HEK293T (cell line): ENCODE measurements at regions not wholly inside any gene's neighbourhood (a gene's known extent, or its start where the extent isn't known, plus 50 kb on each side); places are given as distances from the start of the nearest gene placed in this dataset.
"Not testable (repeated sequence)": the region's sequence is repeated elsewhere in the genome, so short reads cannot be mapped to it uniquely, and the experiment has no call there.

Source experiments
- CTCF ChIA-PET: fragments of 350-600 bp; formaldehyde crosslinking; extraction: SDS; loops from one replicate; lab custom pipeline; 2021; ENCODE audit warnings: antibody characterized with exemption, inconsistent platforms; lab: Yijun Ruan, JAX
- POLR2A ChIA-PET: fragments of 350-600 bp; formaldehyde crosslinking; extraction: SDS; loops from one replicate; lab custom pipeline; 2020; ENCODE audit warnings: antibody characterized with exemption, inconsistent platforms; lab: Yijun Ruan, JAX
- DNase-seq: peaks from one replicate; pipeline ENCODE4 v3.0.0; 2012; ENCODE audit warnings: mixed read lengths; ENCODE audit errors: extremely low spot score
- ARNT ChIP-seq: fragments of 450-650 bp; IDR thresholded peaks from 2 replicates; pipeline ENCODE4 v1.6.1; 2017; ENCODE audit warnings: mild to moderate bottlenecking
- BHLHE40 ChIP-seq: fragments of 450-650 bp; IDR thresholded peaks from 2 replicates; pipeline ENCODE4 v1.6.1; 2016; ENCODE audit warnings: mild to moderate bottlenecking, moderate library complexity, borderline replicate concordance
- CTBP1 ChIP-seq: fragments of 450-650 bp; IDR thresholded peaks from 2 replicates; pipeline ENCODE4 v1.6.1; 2016; ENCODE audit warnings: borderline replicate concordance
- ELF4 ChIP-seq: fragments of 450-650 bp; IDR thresholded peaks from 2 replicates; pipeline ENCODE4 v1.6.1; 2017; ENCODE audit warnings: antibody characterized with exemption
- FOXA1 ChIP-seq: fragments of 450-650 bp; IDR thresholded peaks from 2 replicates; pipeline ENCODE4 v1.6.1; 2016; ENCODE audit warnings: mild to moderate bottlenecking
- FOXK2 ChIP-seq: fragments of 450-650 bp; IDR thresholded peaks from 2 replicates; pipeline ENCODE4 v1.6.1; 2016; ENCODE audit warnings: mild to moderate bottlenecking
- FOXM1 ChIP-seq: fragments of 450-650 bp; IDR thresholded peaks from 2 replicates; pipeline ENCODE4 v1.6.1; 2017; ENCODE audit warnings: mild to moderate bottlenecking, borderline replicate concordance
- HDGF ChIP-seq: fragments of 450-650 bp; IDR thresholded peaks from 2 replicates; pipeline ENCODE4 v1.6.1; 2017; ENCODE audit warnings: antibody characterized with exemption, borderline replicate concordance
- L3MBTL2 ChIP-seq: fragments of 450-650 bp; conservative IDR thresholded peaks from 2 replicates; pipeline ENCODE4 v1.6.1; 2016; ENCODE audit warnings: mild to moderate bottlenecking
- LEF1 ChIP-seq: fragments of 450-650 bp; IDR thresholded peaks from 2 replicates; pipeline ENCODE4 v1.6.1; 2017; ENCODE audit warnings: mild to moderate bottlenecking, borderline replicate concordance
- NFRKB ChIP-seq: fragments of 450-650 bp; IDR thresholded peaks from 2 replicates; pipeline ENCODE4 v1.6.1; 2016; ENCODE audit warnings: mild to moderate bottlenecking, moderate library complexity
- PKNOX1 ChIP-seq: fragments of 450-650 bp; IDR thresholded peaks from 2 replicates; pipeline ENCODE4 v1.6.1; 2016
- SP1 ChIP-seq: fragments of 450-650 bp; IDR thresholded peaks from 2 replicates; pipeline ENCODE4 v1.6.1; 2017
- SUZ12 ChIP-seq: fragments of 450-650 bp; IDR thresholded peaks from 2 replicates; pipeline ENCODE4 v1.6.1; 2016; ENCODE audit warnings: mild to moderate bottlenecking
- TARDBP ChIP-seq: fragments of 450-650 bp; IDR thresholded peaks from 2 replicates; pipeline ENCODE4 v1.6.1; 2016
- ZNF384 ChIP-seq: fragments of 450-650 bp; IDR thresholded peaks from 2 replicates; pipeline ENCODE4 v1.6.1; 2016

- CTCF ChIA-PET, result no interaction called here
- TF ChIP-seq FOXA1 (no peak), SUZ12 (no peak), LEF1 (no peak)
- POLR2A ChIA-PET, result no interaction called here
- no peak for DNase-seq
Measured at GRCh38 chr17:5913641-5914040, 156.5 kb upstream of the WSCD1 start.

GRCh38 chr17:5915337-5915736, 154.8 kb upstream of the WSCD1 start:
- TF ChIP-seq ARNT (no peak), FOXK2 (no peak), BHLHE40 (no peak)
- POLR2A ChIA-PET, result no interaction called here
- no peak for DNase-seq
- CTCF ChIA-PET, result no interaction called here

GRCh38 chr17:5919089-5919488, 151.1 kb upstream of the WSCD1 start:
- ChIA-PET POLR2A (no interaction called here), CTCF (interaction anchor here (0.7 kb wide), 1 partner anchor 12 kb away, joined by 3 read pairs; no protein-coding TSS in a partner anchor)
- no peak for TF ChIP-seq BHLHE40
- TF ChIP-seq ELF4, result no peak
- no peak for TF ChIP-seq TARDBP
- TF ChIP-seq NFRKB, result no peak
- TF ChIP-seq L3MBTL2, result no peak
- no peak for TF ChIP-seq FOXK2
- no peak for TF ChIP-seq ZNF384
- no peak for TF ChIP-seq PKNOX1
- no peak for TF ChIP-seq SP1
- TF ChIP-seq FOXM1, result no peak
- TF ChIP-seq CTBP1, result no peak
- TF ChIP-seq SUZ12, result no peak
- TF ChIP-seq ARNT, result no peak
- no peak for TF ChIP-seq HDGF
- TF ChIP-seq FOXA1, result no peak
- no peak for TF ChIP-seq LEF1
- no peak for DNase-seq

- no peak for DNase-seq
- POLR2A ChIA-PET, result no interaction called here
- no peak for TF ChIP-seq PKNOX1
- TF ChIP-seq CTBP1, result no peak
- TF ChIP-seq FOXA1, result no peak
- CTCF ChIA-PET, result no interaction called here
Measured at GRCh38 chr17:5921512-5922282, 148.5 kb upstream of the WSCD1 start.

- ChIA-PET POLR2A (no interaction called here), CTCF (no interaction called here)
- TF ChIP-seq SP1, result no peak
- no peak for TF ChIP-seq SUZ12
- no peak for TF ChIP-seq NFRKB
- TF ChIP-seq L3MBTL2, result no peak
- TF ChIP-seq TARDBP, result no peak
- no peak for TF ChIP-seq ARNT
- no peak for TF ChIP-seq BHLHE40
- TF ChIP-seq PKNOX1, result no peak
- TF ChIP-seq ZNF384, result no peak
- DNase-seq, result no peak
Measured at GRCh38 chr17:5922476-5922875, 147.7 kb upstream of the WSCD1 start.

GRCh38 chr17:5929721-5930120, 140.5 kb upstream of the WSCD1 start:
- ChIA-PET POLR2A (no interaction called here), CTCF (no interaction called here)
- DNase-seq, result no peak
- TF ChIP-seq PKNOX1, result no peak
- no peak for TF ChIP-seq SUZ12
- no peak for TF ChIP-seq LEF1
- no peak for TF ChIP-seq TARDBP

- CTCF ChIA-PET, result interaction anchor here (0.6 kb wide), 1 partner anchor 12 kb away, joined by 3 read pairs; no protein-coding TSS in a partner anchor
- DNase-seq, POLR2A ChIA-PET: not testable (repeated sequence)
Measured at GRCh38 chr17:5930555-5930954, 139.6 kb upstream of the WSCD1 start.
